ENCODE measurements at regions not wholly inside any gene's neighbourhood (a gene's known extent, or its start where the extent isn't known, plus 50 kb on each side); places are given as distances from the start of the nearest gene placed in this dataset.

GRCh38 chr2:145622285-145622684 lies 1102.4 kb upstream of the ZEB2 start:
- no peaks in the 10 kb centered on the region for H3K4me1 ChIP-seq (ENCODE audit: insufficient read depth, low read length, poor library complexity, severe bottlenecking)
- no peak overlapping the region for H3K4me3 ChIP-seq (ENCODE audit: low read depth, low read length, poor library complexity, severe bottlenecking)
- intact Hi-C loops (cut with micrococcal nuclease; ENCODE audit: unreplicated experiment) = no loop called here
- no peak for DNase-seq (ENCODE audit: low spot score)
- no peak overlapping the region for H3K27ac ChIP-seq (ENCODE audit: low read depth, low read length, poor library complexity, severe bottlenecking)
- no peaks in the 10 kb centered on the region for H3K9me3 ChIP-seq (ENCODE audit: low read depth, low read length, poor library complexity, severe bottlenecking)
- no peaks in the 10 kb centered on the region for H3K36me3 ChIP-seq (ENCODE audit: insufficient read depth, low read length, poor library complexity, severe bottlenecking)
- no peaks in the 10 kb centered on the region for H3K27me3 ChIP-seq (replicated peaks; ENCODE audit: insufficient read depth, low read depth, low read length, poor library complexity)
- ChIA-PET POLR2A (ENCODE audit: low non-redundant PET) (no interaction called here), CTCF (no interaction called here)
- BruUV-seq (replicated peaks) = no TSS peak
- no peak for TF ChIP-seq CTCF (conservative IDR thresholded peaks at IDR 0.05; ENCODE audit: low read depth, low read length)
- TF ChIP-seq EZH2 (IDR thresholded peaks at IDR 0.05; ENCODE audit: borderline replicate concordance, low read depth, low read length, poor library complexity, severe bottlenecking) = no peak

GRCh38 chr2:145617906-145618305 lies 1098.0 kb upstream of the ZEB2 start:
- Histone ChIP-seq H3K9me3 (ENCODE audit: low read depth, low read length, poor library complexity, severe bottlenecking) (no peaks in the 10 kb centered on the region), H3K27me3 (replicated peaks; ENCODE audit: insufficient read depth, low read depth, low read length, poor library complexity) (no peaks in the 10 kb centered on the region), H3K4me3 (ENCODE audit: low read depth, low read length, poor library complexity, severe bottlenecking) (no peak overlapping the region), H3K36me3 (ENCODE audit: insufficient read depth, low read length, poor library complexity, severe bottlenecking) (no peaks in the 10 kb centered on the region), H3K4me1 (ENCODE audit: insufficient read depth, low read length, poor library complexity, severe bottlenecking) (no peaks in the 10 kb centered on the region), H3K27ac (ENCODE audit: low read depth, low read length, poor library complexity, severe bottlenecking) (no peak overlapping the region)
- BruUV-seq (replicated peaks) = no TSS peak
- no peak for DNase-seq (ENCODE audit: low spot score)
- TF ChIP-seq EZH2 (IDR thresholded peaks at IDR 0.05; ENCODE audit: borderline replicate concordance, low read depth, low read length, poor library complexity, severe bottlenecking) = no peak
- no peak for TF ChIP-seq CTCF (conservative IDR thresholded peaks at IDR 0.05; ENCODE audit: low read depth, low read length)
- ChIA-PET CTCF (no interaction called here), POLR2A (ENCODE audit: low non-redundant PET) (no interaction called here)
- intact Hi-C loops (cut with micrococcal nuclease; ENCODE audit: unreplicated experiment) = no loop called here

- Histone ChIP-seq H3K9me3 (ENCODE audit: low read depth, low read length, poor library complexity, severe bottlenecking) (no peaks in the 10 kb centered on the region), H3K27me3 (replicated peaks; ENCODE audit: insufficient read depth, low read depth, low read length, poor library complexity) (no peaks in the 10 kb centered on the region), H3K27ac (ENCODE audit: low read depth, low read length, poor library complexity, severe bottlenecking) (no peak overlapping the region), H3K36me3 (ENCODE audit: insufficient read depth, low read length, poor library complexity, severe bottlenecking) (no peaks in the 10 kb centered on the region), H3K4me3 (ENCODE audit: low read depth, low read length, poor library complexity, severe bottlenecking) (no peak overlapping the region), H3K4me1 (ENCODE audit: insufficient read depth, low read length, poor library complexity, severe bottlenecking) (no peaks in the 10 kb centered on the region)
- no peak for TF ChIP-seq EZH2 (IDR thresholded peaks at IDR 0.05; ENCODE audit: borderline replicate concordance, low read depth, low read length, poor library complexity, severe bottlenecking)
- no peak for TF ChIP-seq CTCF (conservative IDR thresholded peaks at IDR 0.05; ENCODE audit: low read depth, low read length)
- intact Hi-C loops (cut with micrococcal nuclease; ENCODE audit: unreplicated experiment) = no loop called here
- BruUV-seq (replicated peaks) = no TSS peak
- no peak for DNase-seq (ENCODE audit: low spot score)
- ChIA-PET CTCF (no interaction called here), POLR2A (ENCODE audit: low non-redundant PET) (no interaction called here)
These were observed 1097.5 kb upstream of the ZEB2 start for GRCh38 chr2:145617420-145617819.
